ENCODE measurements at regions not wholly inside any gene's neighbourhood (a gene's known extent, or its start where the extent isn't known, plus 50 kb on each side); places are given as distances from the start of the nearest gene placed in this dataset.
"Not testable (repeated sequence)": the region's sequence is repeated elsewhere in the genome, so short reads cannot be mapped to it uniquely, and the experiment has no call there.

DNA sequence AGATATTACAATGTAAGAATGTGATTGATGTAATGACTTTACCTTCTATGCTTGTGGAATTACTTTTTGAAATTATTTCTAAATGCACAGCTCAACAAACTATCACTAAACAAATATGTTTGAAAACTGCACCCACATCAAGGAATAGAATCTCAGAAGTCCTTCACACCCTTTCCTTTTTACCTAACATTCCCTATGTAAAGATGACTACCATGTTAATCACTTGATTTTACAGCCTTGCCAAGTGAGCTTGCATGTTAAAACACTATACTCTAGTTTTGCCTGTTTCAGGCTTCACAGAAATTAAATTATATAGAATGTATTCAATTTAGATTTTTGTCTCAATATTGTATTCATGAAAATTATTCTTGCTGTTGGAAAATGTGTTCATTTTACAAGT lies 1169.4 kb upstream of the CELF2 start:
- no peak for DNase-seq

DNA sequence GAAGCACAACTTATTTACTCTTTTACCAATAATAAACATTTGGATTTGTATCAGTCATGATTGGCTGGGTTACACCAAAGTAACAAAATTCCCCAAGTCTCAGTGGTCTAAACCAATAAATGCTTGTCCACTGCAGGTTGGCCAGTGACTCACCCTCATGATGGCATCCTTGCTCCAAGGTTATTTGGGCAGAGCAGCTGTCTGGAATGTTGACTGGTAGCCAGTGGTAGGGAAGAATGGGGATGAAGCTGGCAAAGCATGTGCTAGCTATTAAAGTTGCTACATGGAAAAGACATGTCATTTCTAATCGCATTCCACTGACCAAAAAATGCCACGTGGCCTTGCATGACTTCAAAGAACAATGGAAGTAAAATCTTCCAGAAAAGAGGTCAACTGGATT lies 1168.7 kb upstream of the CELF2 start:
- no peak for DNase-seq

DNA sequence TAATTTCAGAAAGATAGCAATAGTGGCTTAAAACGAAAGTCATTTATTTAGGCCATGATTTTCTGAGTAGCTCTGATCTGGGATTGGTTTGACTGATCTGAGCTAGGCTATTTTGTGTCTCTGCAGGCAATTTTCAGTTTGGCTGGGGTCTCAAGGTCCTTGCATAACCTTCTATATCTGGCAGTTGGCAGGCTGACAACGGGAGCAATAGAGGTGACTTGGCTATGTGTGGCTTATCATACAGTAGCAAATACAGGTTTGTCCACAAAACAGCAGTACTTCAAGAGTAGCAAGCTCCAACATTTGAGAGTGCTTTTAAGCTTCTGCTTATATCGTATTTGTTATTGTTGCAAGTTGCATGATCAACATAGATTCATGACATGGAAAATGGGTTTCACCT lies 1167.3 kb upstream of the CELF2 start:
- no peak for DNase-seq

DNA sequence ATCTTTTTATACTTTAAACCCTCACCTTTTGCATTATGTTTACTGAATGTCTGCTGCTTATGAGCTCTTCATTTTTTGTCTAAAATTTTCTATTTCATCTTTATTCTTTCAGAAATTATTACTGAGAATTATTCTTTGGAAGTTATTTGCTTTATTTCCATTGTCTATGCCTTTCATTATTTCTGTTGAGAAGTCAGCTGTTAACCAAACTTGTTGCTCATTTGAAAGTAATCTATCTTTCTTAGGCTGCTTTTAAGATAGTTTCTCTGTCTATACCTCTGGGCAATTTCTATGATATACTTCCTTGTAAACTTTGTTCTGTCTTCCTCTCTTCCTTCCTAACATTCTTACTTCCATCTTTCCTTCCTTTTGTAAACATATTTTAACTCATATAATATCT lies 1165.9 kb upstream of the CELF2 start:
- DNase-seq, result no peak

DNA sequence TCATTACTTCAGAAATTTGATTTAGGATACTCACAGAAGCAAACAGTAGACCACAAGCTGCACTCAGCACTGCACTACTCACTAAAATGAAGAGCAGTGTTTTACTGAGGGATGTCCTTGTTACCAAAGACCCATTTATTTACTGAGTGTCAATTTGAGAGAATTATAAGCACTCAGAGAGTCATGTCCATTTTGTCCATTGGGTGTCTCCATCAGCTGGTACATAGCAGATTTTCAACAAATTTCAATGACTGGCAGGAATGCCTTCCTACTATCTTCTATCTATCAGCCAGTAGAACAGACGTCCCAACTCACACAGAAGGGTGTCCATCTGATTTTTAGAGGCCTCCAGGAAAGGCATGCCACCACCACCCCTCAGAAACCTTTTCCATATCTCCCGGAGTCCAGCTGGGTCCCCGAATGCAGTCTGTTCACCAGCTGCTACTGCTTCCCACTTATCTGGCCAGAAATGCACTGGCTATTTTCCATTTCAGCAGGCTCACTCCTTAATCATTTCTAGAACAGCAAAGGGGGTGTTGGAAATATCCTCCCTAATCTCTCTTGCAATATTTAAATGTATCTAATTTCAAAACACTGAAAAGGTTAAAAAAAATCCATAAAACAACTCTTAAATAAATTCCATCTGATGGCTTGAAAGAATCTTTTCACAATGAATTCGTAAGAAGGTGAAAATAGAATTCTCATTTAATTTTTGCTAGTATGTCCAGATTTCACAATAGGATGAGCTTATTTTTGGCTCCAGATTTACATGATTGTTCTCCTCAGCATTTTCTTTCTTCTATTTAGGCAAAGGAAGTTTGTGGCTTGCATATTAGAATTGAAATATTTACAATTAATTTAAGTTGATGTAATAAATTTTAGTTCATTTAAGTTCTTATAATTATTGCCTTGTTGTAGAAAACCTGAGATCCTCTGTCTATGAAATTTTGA lies 1164.0 kb upstream of the CELF2 start:
- peak; percentile 2 to 9 for DNase-seq

DNA sequence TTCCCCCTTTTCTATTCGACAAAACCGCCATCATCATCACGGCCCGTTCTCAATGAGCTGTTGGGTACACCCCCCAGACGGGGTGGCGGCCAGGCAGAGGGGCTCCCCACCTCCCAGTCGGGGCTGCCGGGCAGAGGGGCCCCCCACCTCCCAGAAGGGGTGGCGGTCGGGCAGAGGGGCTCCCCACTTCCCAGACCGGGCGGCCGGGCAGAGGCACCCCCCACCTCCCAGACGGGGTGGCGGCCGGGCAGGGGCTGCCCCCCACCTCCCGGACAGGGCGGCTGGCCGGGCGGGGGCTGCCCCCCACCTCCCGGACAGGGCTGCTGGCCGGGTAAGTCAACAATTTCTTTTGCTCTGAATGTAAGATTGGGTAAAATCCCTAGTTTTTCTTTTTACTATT lies 1162.2 kb upstream of the CELF2 start:
- not testable (repeated sequence) for DNase-seq

DNA sequence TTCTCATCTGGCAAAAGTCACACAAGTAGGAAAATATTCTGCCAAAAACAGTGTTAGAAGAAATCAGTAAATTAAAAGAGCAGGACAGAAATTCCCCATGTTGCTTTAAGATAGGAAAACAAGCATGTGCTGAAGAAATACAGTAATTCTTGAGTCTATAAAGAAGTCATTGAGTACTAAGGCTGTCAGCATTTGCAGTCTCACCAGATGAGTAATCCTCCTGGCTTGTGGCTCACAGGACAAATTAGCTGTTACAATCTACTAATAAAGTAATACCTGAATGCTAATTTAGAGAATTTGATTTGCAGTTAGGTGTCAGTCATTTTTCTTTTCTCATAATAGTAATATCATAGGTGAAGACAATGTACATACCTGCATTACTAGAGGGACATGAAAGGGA lies 1158.9 kb upstream of the CELF2 start:
- DNase-seq, result no peak

DNA sequence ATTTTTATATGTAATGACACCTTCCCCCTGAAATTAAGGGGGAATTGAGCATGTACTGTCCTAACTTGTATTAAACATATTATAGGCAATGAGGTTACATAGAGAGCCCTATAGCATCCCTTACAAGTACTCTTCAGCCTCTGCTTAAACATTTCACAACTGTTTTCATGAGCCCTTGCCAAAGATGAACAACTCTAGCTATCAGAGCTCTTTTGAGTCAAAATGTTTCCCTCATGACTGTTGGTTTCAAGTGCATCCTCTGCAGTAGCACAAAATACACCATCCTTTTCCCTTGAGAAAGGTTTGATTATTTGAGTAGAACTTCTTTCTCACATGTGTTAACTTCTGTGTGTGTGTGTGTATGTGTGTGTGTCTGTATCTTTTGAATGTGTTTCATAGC lies 1157.6 kb upstream of the CELF2 start:
- DNase-seq, result no peak

DNA sequence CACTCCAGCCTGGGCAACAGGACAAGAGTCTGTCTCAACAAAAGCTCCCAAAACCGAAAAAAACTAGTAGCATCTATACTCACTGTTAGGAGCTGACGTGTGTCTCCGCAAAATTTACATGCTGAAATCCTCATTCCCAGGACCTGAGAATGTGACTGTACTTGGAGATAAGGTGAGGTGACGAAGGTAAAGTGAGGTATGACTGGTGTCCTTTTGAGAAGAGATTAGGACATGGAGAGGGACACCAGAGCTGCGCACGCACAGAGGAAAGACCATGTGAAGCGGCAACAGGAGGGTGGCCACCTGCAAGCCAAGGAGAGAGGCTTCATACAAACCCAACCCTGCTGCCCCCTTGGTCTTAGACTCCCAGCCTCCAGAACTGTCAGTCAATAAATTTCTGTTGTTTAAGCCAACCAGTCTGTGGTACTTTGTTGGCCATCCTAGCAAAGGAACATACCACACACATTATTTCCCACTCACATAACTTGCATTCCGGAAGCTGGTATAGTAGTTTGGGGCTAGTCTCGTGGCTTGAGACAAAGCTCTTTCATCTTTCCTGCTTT lies 1154.0 kb upstream of the CELF2 start:
- no peak for DNase-seq

DNA sequence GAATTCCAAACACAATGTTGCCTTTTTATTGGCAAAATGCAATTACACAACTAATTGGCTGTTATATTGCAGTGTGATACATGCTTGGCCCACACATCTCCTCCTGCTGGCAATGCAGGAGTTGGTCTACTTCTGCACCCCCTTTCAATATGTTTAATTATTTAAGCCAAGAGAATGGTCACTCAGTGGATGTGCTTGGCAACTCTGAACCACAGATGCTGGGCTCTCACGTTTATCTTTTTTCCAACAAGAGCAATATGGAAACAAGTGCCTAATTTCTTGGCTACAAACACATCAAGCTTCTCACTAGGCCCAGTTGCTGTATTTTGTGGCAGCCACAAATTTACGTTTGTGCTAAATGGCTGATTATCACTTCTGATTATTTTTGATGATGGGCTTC lies 1149.2 kb upstream of the CELF2 start:
- DNase-seq, result no peak

DNA sequence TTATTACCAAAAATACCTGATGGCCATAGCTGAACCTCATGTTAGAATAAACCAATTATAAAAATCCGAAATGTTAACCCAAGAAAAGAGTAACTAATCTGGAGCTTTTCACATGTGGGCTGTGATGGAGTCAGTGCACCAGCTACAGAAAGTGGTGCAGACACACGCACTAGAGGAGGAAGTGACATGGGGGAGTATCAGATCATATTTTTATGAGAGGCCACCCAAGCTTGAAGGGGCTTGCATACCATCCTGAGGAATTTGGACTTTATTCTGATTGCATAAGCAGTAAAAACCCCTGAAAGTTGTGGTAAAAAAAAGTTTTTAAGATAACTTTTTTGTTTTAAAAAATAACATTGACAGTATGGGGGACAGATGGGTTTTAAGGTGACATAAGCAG lies 1148.5 kb upstream of the CELF2 start:
- DNase-seq, result no peak

DNA sequence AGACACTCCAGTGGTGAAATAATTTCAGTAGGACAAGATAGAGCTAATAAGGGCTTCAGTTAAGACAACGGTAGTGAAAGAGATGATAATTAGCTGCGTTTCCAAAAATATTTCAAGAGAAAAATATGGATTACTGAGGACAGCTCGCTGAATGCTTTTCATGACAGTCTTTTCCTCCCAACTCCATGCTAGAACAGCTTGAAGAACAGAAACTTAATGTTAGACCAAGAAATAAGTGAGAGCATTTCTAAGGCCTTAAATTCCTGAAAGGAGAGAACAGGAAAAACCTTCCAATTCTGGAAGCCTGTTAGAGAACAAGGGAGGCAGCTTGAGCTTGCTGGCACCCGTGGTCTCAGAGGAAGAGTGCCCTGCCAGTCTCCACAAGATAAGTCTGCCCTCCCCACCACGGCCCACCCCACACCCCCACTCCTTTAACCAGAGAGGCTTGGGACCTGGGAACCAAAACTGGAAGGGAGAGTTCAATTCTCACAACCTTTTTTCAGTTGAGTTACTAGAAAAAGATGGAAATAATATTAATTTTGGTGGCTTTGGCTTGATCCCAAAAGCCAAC lies 1148.0 kb upstream of the CELF2 start:
- no peak for DNase-seq

DNA sequence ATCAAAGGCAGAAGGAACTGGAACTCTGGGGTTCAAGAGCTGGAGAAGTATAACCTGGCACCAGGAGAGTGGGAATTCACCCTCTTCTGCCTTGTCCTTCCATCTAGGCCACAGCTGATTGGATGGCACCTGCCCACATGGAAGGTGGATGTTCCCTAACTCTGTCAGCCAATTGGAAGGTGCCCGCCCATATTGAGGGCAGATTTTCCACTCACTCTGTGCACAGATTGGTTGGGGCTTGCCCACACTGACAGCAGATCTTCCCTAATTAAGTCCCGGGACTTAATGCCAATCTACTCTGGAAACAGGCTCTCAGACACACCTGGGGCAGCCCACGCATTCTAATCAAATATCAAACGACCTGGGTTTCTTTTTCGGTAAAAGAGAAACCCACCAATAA lies 1142.3 kb upstream of the CELF2 start:
- no peak for DNase-seq

DNA sequence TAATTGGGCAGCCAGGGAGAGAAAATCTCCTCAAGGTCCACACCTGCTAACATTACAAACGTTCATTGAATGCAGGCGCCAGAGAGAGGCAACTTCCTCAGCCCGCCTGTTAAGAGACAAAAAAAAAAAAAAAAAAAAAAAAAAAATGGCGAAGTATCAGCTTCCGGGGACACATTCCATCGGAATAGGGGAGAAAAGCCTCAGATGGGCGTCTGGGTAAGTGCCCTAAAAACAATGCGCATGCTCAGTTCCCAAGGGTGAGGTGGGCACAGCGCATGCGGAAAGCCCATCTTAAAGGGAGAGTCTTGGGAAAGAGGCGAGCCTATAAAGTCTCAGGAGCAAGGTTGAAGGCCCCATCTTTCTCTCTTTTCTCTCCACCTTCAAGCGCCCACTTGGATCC lies 1139.7 kb upstream of the CELF2 start:
- DNase-seq, result no peak

DNA sequence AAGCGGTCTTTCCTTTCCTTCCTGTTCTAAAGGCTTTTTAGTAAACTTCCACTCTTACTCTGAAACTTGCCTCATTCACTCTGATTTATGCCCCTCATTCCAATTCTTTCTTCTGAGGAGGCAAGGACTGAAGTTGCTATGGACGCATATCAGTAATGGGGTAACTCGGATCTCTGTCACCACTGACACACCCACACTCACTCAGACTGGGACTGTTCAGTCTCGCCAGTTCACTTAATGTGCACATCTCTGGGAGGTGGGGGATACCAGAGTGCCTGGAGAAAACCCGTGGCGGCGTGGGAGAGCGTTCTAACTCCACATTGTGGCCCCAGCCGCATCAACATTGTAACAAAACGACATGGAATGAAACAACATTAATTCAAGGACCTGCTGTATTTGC lies 1139.3 kb upstream of the CELF2 start:
- DNase-seq, result no peak

DNA sequence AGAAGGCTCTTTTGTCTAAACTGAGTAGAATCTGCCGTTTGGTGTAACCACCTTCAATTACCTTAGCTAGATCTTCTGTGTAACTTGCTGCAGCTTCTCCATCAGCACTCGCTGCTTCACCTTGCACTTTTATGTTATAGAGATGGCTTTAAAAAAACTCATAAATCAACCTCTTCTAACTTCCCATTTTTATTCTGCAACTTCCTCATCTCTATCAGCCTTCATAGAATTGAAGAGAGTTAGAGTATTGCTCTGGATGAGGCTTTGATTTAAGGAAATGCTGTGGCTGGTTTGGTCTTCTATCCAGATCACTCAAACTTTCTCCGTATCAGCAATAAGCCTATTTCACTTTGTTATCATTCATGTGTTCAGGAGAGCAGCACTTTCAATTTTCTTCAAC lies 1131.9 kb upstream of the CELF2 start:
- DNase-seq, result no peak

DNA sequence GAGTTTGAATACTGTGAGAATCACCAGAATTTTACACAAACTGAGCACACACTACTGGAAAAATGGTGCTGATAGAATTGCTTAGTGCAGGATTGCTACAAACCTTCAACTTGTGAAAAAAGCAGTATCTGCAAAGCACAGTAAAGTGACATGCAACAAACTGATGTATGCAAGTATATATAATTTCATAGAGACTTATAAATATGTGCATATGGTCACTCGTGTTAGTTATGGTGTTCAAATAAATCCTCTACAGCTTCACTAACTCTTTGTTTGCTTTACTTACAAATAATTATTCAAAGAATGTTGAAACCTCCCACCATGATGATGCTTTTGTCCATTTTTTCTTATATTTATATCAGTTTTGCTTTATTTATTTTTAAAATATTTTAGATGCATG lies 1130.9 kb upstream of the CELF2 start:
- no peak for DNase-seq

DNA sequence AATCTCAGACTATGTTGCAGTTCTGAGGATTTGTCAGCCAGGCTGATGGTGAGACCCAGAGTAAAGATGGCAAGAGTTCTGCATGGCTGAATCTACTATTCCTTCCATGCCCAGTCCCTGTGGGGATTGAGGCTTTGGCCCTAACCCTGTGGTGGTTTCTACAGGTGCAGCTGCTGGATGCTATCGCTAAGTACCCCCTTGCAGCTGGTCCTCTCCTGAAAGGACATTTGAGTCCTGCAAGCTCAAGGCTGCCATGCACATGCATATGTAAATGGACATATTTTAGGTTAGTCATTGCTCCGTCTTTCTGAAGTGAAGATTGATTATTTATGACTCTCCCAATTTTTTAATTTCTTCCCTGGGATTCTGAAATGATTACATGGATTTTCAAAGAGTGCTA lies 1122.2 kb upstream of the CELF2 start:
- peak; percentile 22 to 68 for DNase-seq

DNA sequence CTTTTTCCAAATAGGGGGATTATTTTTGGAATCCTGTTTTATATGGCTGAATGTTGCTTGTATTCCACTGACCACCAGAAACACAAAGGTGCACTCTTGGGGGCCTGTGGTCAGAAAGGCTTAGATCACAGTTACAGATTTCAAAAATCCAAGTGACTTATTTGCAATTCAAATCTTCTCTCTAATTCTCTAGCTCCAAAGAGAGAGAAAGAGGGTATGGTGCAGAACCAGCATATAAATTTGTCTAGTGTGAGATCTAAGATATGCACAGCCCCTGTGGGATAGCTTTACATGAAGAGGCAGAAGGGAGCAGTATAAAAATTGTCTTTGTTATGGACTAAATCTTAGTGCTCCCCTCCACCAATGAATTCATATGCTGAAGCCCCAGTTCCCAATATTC lies 1121.7 kb upstream of the CELF2 start:
- DNase-seq, result peak; percentile 67 to 76

DNA sequence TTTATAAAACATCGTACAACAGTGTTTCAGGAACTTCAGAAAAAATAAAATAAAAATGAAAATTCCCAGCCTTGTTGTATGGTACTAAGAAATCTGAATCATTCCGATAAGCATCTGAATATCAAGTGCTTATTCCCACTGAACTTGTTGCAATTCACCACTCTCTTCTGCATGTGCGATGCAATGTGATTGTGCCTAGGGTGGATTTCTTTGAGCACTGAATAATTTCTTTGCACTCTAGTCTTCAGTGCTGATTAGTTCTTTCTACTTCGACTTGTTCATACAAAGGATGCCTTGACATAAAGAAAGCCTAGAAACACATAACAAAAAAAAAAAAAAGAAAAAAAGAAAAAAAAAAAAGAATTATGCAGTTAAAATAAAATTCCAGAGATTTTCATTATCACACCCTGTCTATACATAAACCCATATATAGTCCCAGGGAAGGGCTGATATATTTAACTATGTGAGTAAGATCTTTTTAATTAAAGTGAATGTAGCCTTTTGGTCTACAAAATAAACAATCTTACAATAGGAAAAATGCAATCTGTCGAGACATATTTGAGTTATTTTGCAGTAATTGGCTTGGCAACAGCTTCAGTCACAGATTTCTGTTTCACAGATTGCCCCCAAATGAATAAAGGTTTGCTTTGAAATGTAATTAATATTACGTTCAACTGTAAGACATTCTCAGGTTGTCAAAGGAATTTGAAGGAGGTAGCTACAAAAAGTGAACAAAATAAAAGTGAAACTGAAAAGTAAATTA lies 1118.9 kb upstream of the CELF2 start:
- no peak for DNase-seq

DNA sequence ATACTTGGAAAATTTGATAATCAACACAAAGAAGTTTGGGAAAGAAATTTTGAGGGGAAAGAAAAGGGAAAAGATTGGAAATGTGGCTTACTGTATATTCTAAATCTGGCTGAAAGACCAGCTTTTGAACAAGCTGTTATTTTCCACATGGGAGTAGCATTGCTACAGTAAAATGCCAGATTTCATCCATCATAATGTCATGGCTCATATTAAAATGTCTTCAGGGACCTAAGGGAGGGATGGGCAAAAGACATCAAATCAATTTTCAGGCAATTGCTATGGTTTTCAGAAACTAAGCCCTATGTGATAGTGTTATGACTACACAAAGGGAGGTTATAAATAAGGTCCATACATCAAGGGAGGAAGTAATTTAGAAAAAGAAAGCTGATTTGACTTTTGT lies 1116.9 kb upstream of the CELF2 start:
- DNase-seq, result no peak

DNA sequence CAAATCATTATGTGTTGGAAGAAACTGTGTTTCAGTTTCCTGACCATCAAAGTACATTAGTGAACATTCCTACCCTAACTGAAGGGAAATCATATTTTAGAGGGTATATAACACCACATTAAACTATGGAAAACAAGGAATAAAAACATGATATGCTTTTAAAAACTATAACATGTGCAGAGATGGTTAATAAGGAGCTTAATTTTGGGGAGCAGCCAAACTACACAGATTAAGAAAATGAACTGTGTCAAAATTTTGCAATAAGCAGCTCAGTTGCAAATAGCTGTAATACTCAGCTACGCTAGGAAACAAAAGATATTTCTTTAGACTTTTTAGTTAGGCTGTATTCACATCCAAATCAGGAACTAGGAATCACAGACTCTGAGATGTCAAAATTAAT lies 1115.7 kb upstream of the CELF2 start:
- no peak for DNase-seq

DNA sequence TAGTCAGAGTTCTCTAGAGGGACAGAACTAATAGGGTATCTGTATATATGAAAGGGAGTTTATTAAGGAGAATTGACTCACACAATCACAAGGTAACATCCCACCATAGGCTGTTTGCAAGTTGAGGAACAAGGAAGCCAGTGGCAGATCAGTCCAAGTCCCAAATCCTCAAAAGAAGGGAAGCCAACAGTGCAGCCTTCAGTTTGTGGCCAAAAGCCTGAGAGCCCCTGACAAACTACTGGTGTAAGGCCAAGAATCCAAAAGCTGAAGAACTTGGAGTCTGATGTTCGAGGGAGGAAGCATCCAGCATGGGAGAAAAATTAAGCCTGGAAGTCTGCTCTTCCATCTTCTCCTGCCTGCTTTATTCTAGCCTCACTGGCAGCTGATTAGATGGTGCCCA lies 1107.2 kb upstream of the CELF2 start:
- no peak for DNase-seq

DNA sequence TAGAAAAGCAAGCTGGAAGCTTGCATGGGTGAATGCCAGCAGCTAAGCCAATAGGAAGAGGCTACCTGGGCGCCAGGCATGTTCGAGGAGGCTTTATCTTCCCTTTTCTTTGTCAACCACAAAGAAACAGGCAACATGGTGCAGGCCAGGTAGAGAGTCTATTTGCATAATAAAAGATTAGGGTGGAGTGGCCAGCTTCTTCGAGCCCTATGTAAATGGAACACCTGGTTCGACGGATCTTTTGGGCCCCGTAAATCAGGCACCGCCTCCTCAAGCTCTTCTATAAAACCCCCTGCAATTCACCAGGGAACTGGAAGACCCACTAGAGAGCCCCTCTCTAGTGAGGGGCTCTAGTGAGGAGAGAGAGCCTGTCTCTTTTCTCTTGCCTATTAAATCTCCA lies 1106.2 kb upstream of the CELF2 start:
- DNase-seq, result no peak

Data from NCI-H526 (cell line).